Transverse colon (tissue), 4 donors: ENCODE measurements at regions not wholly inside any gene's neighbourhood (a gene's known extent, or its start where the extent isn't known, plus 50 kb on each side); places are given as distances from the start of the nearest gene placed in this dataset.

ENCODE experiments used
- DNase-seq: peaks from one replicate; pipeline ENCODE4 v3.0.0-alpha.2; 2019
- H3K27ac ChIP-seq, 4 donors: fragments of 200-600 bp; sonication (generic); 2 replicates each; pipeline ENCODE4 v1.5.1; 2016 to 2018; ENCODE audit warnings: inconsistent platforms in 4 of 4
- H3K27me3 ChIP-seq: fragments of 200-600 bp; sonication (generic); 2 replicates; pipeline ENCODE4 v1.5.1; 2017; ENCODE audit warnings: inconsistent platforms
- H3K36me3 ChIP-seq, 4 donors: fragments of 200-600 bp; sonication (generic); 2 replicates each; pipeline ENCODE4 v1.5.1; 2017 to 2019; ENCODE audit warnings: inconsistent platforms in 4 of 4
- H3K4me1 ChIP-seq, 4 donors: fragments of 200-600 bp; sonication (generic); 2 replicates each; pipeline ENCODE4 v1.5.1; 2017 to 2020; ENCODE audit warnings: inconsistent platforms in 4 of 4
- H3K4me3 ChIP-seq, 4 donors: fragments of 200-600 bp; sonication (generic); 1 replicate in 1 of 4; 2 replicates in 3 of 4; pipeline versions ENCODE4 v1.5.1 to v1.6.1; 2017 to 2019; ENCODE audit warnings: inconsistent platforms in 4 of 4
- H3K9me3 ChIP-seq, 2 donors: fragments of 200-600 bp; sonication (generic); 2 replicates each; pipeline ENCODE4 v1.5.1; 2017 to 2019; ENCODE audit warnings: inconsistent platforms in 2 of 2
- CTCF ChIP-seq, 5 experiments: fragments of 200-600 bp in 3 of 5; fragments of 450-650 bp in 2 of 5; sonication (generic) in 3 of 5; IDR thresholded peaks; 1 replicate in 2 of 5; 2 replicates in 3 of 5; pipeline ENCODE4 v1.5.1; 2016 to 2017; ENCODE audit warnings: antibody characterized with exemption in 5 of 5, inconsistent platforms in 3 of 5, mild to moderate bottlenecking in 2 of 5, moderate library complexity in 1 of 5
- EP300 ChIP-seq: sonication (generic); formaldehyde crosslinking; IDR thresholded peaks from one replicate; pipeline ENCODE4 v1.6.1; 2017; ENCODE audit warnings: antibody characterized with exemption, low read depth
- POLR2A ChIP-seq: fragments of 450-650 bp; IDR thresholded peaks from one replicate; pipeline ENCODE4 v1.6.1; 2016; ENCODE audit warnings: antibody characterized with exemption, mild to moderate bottlenecking, moderate library complexity
- POLR2AphosphoS5 ChIP-seq, 3 donors: sonication (generic); formaldehyde crosslinking; IDR thresholded peaks; one replicate each; pipeline ENCODE4 v1.6.1; 2016; ENCODE audit warnings: antibody characterized with exemption in 3 of 3
- WGBS, 2 donors: methylation state at CpG; one replicate each; pipeline ENCODE4 v1.1.5; 2018; ENCODE audit warnings: low coverage in 1 of 2; 5-methylcytosine and 5-hydroxymethylcytosine counted together
- in situ Hi-C, 4 donors: fragments of 200-750 bp; cut with MboI; loops; one replicate each; pipeline versions ENCODE4 v1.15.0 to v1.15.1; 2017; ENCODE audit warnings: low sequenced_read_pairs in 3 of 4, low pct_ligation_motif_present in 1 of 4, low pct_unique_long_range_greater_than_20kb in 1 of 4
- intact Hi-C: fragments of 100-400 bp; cut with DNase I; formaldehyde crosslinking; loops from one replicate; pipeline ENCODE4 v1.15.1; 2023; ENCODE audit warnings: low total_unique reads

- intact Hi-C loops (no loop called here), in situ Hi-C loops (no loop called here)
- Histone ChIP-seq H3K27me3 (no peaks in the 10 kb centered on the region), H3K27ac (no peak overlapping the region), H3K9me3 (no peaks in the 10 kb centered on the region), H3K4me1 (peaks cover 0 to 4% (median 0%) of the 10 kb centered on the region in 4 donors), H3K36me3 (no peaks in the 10 kb centered on the region), H3K4me3 (no peak overlapping the region)
- DNase-seq, result no peak
- WGBS, 2 donors, result 59 to 62% methylated on average over 4 of the region's 4 CpGs
- TF ChIP-seq EP300, result no peak
- no peak for TF ChIP-seq POLR2AphosphoS5 (IDR thresholded peaks at IDR 0.05)
- TF ChIP-seq POLR2A, result no peak
- TF ChIP-seq CTCF (IDR thresholded peaks at IDR 0.05), result no peak
Measured at GRCh38 chr10:9357471-9357870, 1303.0 kb downstream of the GATA3 start.

- TF ChIP-seq EP300, result no peak
- H3K36me3 ChIP-seq, result no peaks in the 10 kb centered on the region
- in situ Hi-C loops, result no loop called here
- no peak overlapping the region for H3K27ac ChIP-seq
- no peaks in the 10 kb centered on the region for H3K9me3 ChIP-seq
- H3K4me1 ChIP-seq, result no peaks in the 10 kb centered on the region
- 52 to 69% methylated on average over 3 to 5 of the region's 5 CpGs for WGBS, 2 donors
- DNase-seq, result no peak
- intact Hi-C loops, result no loop called here
- no peaks in the 10 kb centered on the region for H3K27me3 ChIP-seq
- no peak overlapping the region for H3K4me3 ChIP-seq
Measured at GRCh38 chr10:9362721-9363120, 1308.2 kb downstream of the GATA3 start.

- Histone ChIP-seq H3K4me1 (no peaks in the 10 kb centered on the region), H3K27me3 (no peaks in the 10 kb centered on the region), H3K36me3 (no peaks in the 10 kb centered on the region), H3K4me3 (no peak overlapping the region), H3K27ac (no peak overlapping the region), H3K9me3 (no peaks in the 10 kb centered on the region)
- intact Hi-C loops (no loop called here), in situ Hi-C loops (no loop called here)
- TF ChIP-seq EP300 (no peak), POLR2A (no peak), POLR2AphosphoS5 (IDR thresholded peaks at IDR 0.05) (no peak), CTCF (IDR thresholded peaks at IDR 0.05) (no peak)
- DNase-seq, result no peak
- WGBS, 2 donors, result 86 to 88% methylated on average over 3 to 15 of the region's 15 CpGs
Measured at GRCh38 chr10:9379183-9379582, 1324.7 kb downstream of the GATA3 start.

DNA sequence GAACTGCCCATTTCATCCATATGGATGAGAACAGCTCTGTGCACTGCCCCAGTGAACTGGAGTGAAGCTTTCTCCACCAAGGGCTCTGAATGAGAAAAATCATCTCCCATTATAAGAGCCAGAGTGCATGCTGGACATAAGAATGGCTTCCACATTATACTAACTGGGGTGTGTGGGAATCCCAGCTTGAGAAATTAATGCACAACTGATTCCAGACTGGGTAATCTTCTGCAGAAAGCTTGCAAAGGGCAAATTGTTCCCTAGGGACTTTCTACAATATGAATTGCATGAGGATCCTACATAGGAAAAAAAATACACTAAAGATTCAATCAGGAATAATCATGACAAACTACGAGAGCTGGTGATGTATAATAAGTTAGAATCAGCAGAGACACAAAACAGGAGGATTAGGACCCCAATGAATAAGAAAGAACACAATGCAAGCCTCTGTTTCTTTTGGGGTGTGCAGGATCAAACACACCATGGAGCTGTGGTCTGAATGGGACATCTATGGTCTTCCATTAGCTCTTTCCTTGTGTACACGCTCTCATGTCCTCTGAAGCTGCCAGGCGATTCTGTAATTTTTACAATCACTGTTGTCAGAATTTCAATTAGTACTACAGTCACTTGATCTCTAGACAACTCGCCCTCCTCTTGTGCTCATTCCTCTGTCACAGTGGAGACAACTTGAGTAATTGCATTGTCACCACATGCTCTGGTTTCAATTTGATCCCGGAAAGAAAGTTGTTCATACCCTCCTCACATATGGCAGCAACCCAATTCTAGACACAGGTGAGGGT, 1327.4 kb downstream of the GATA3 start:
- Histone ChIP-seq H3K4me1 (no peaks in the 10 kb centered on the region), H3K4me3 (no peak overlapping the region), H3K27ac (no peak overlapping the region), H3K27me3 (no peaks in the 10 kb centered on the region), H3K36me3 (no peaks in the 10 kb centered on the region), H3K9me3 (no peaks in the 10 kb centered on the region)
- WGBS, 2 donors, result 67 to 93% methylated on average over 2 to 5 of the region's 5 CpGs
- no peak for TF ChIP-seq EP300
- no peak for DNase-seq
- intact Hi-C loops (no loop called here), in situ Hi-C loops (no loop called here)

DNA sequence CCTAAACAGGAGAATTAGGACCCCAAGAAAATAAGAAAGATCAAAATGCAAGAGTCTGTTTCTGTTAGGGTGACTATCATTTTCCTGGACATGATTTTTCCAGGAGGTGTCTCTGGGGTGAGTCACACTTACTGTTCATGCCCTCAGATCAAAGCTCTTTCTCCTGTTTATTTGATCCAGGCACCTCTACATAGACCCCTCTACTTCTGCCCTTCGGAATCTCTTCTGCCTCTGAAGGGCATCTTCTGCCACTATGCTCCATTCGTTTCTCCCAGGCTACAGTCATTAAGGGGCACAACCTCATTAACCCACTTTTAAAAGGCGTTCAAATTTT, 1328.0 kb downstream of the GATA3 start:
- no peaks in the 10 kb centered on the region for H3K9me3 ChIP-seq
- in situ Hi-C loops (no loop called here), intact Hi-C loops (no loop called here)
- no peaks in the 10 kb centered on the region for H3K4me1 ChIP-seq
- no peak overlapping the region for H3K4me3 ChIP-seq
- 77 to 80% methylated on average over 3 of the region's 3 CpGs for WGBS, 2 donors
- H3K27me3 ChIP-seq, result no peaks in the 10 kb centered on the region
- TF ChIP-seq POLR2AphosphoS5 (IDR thresholded peaks at IDR 0.05) (no peak), EP300 (no peak), CTCF (IDR thresholded peaks at IDR 0.05) (no peak)
- no peak overlapping the region for H3K27ac ChIP-seq
- no peak for DNase-seq
- H3K36me3 ChIP-seq, result no peaks in the 10 kb centered on the region
